Fibroblast of the aortic adventitia (primary cell): ENCODE measurements at regions not wholly inside any gene's neighbourhood (a gene's known extent, or its start where the extent isn't known, plus 50 kb on each side); places are given as distances from the start of the nearest gene placed in this dataset.

Experiments
- DNase-seq: peaks from one replicate; pipeline ENCODE4 v3.0.0-alpha.2; 2010; ENCODE audit warnings: low read depth
- H3K4me3 ChIP-seq: 2 replicates; pipeline ENCODE4 v1.5.1; 2011; ENCODE audit warnings: low read depth, mild to moderate bottlenecking, control low read depth, low read length, moderate library complexity
- CTCF ChIP-seq: IDR thresholded peaks from 2 replicates; pipeline ENCODE4 v1.5.1; 2011; ENCODE audit warnings: mild to moderate bottlenecking, low read length, control low read depth, inconsistent platforms; ENCODE audit not compliant: insufficient read depth

GRCh38 chr12:58645946-58646345 lies 274.4 kb downstream of the LRIG3 start:
- no peak overlapping the region for H3K4me3 ChIP-seq
- no peak for TF ChIP-seq CTCF
- DNase-seq: no peak

GRCh38 chr12:58647495-58647894 lies 272.8 kb downstream of the LRIG3 start:
- H3K4me3 ChIP-seq: no peak overlapping the region
- TF ChIP-seq CTCF: no peak
- DNase-seq: peak; percentile 35

GRCh38 chr12:58648176-58648575 lies 272.1 kb downstream of the LRIG3 start:
- TF ChIP-seq CTCF: no peak
- no peak overlapping the region for H3K4me3 ChIP-seq

GRCh38 chr12:58651850-58652249 lies 268.5 kb downstream of the LRIG3 start:
- DNase-seq: no peak
- no peak for TF ChIP-seq CTCF
- H3K4me3 ChIP-seq: no peak overlapping the region

More at GRCh38 chr12:58648176-58648575, 272.1 kb downstream of the LRIG3 start:
- DNase-seq: no peak

- no peak overlapping the region for H3K4me3 ChIP-seq
- no peak for DNase-seq
- no peak for TF ChIP-seq CTCF
Observed at GRCh38 chr12:58654021-58654420, 266.3 kb downstream of the LRIG3 start.

- no peak for DNase-seq
- no peak overlapping the region for H3K4me3 ChIP-seq
- no peak for TF ChIP-seq CTCF
Observed at GRCh38 chr12:58655375-58655774, 264.9 kb downstream of the LRIG3 start.

GRCh38 chr12:58656254-58657009 lies 263.9 kb downstream of the LRIG3 start:
- no peak for DNase-seq
- TF ChIP-seq CTCF: no peak
- no peak overlapping the region for H3K4me3 ChIP-seq
